Hepatocyte (in vitro differentiated cells): ENCODE measurements at regions not wholly inside any gene's neighbourhood (a gene's known extent, or its start where the extent isn't known, plus 50 kb on each side); places are given as distances from the start of the nearest gene placed in this dataset.

Source experiments
- DNase-seq: peaks from one replicate; pipeline ENCODE4 v3.0.0-alpha.2; 2016; ENCODE audit warnings: low spot score
- H2AFZ ChIP-seq: fragments of 200-600 bp; sonication (generic); 2 replicates; pipeline ENCODE4 v1.6.0; 2016; ENCODE audit warnings: antibody characterized with exemption, mild to moderate bottlenecking
- H3K27ac ChIP-seq: fragments of 200-600 bp; sonication (generic); 2 replicates; pipeline ENCODE4 v1.5.1; 2016; ENCODE audit warnings: mild to moderate bottlenecking
- H3K27me3 ChIP-seq: fragments of 200-600 bp; sonication (generic); 2 replicates; pipeline ENCODE4 v1.6.1; 2016
- H3K36me3 ChIP-seq: fragments of 200-600 bp; sonication (generic); replicated peaks from 2 replicates; pipeline ENCODE4 v1.5.1; 2016; ENCODE audit warnings: low read depth; ENCODE audit not compliant: insufficient read depth
- H3K4me1 ChIP-seq: fragments of 200-600 bp; sonication (generic); 2 replicates; pipeline ENCODE4 v1.5.1; 2016; ENCODE audit warnings: mild to moderate bottlenecking, moderate library complexity; ENCODE audit not compliant: insufficient read depth
- H3K4me2 ChIP-seq: fragments of 200-600 bp; sonication (generic); 2 replicates; pipeline ENCODE4 v1.6.0; 2016
- H3K4me3 ChIP-seq: fragments of 200-600 bp; sonication (generic); 2 replicates; pipeline ENCODE4 v1.5.1; 2016; ENCODE audit warnings: mild to moderate bottlenecking
- H3K79me2 ChIP-seq: fragments of 200-600 bp; sonication (generic); 2 replicates; pipeline ENCODE4 v1.6.0; 2017; ENCODE audit warnings: mild to moderate bottlenecking
- H3K9me2 ChIP-seq: fragments of 200-600 bp; sonication (generic); replicated peaks from 2 replicates; pipeline ENCODE4 v1.6.0; 2017; ENCODE audit warnings: mild to moderate bottlenecking; ENCODE audit not compliant: insufficient read depth
- H3K9me3 ChIP-seq: fragments of 200-600 bp; sonication (generic); 2 replicates; pipeline ENCODE4 v1.5.1; 2016; ENCODE audit warnings: low read depth, mild to moderate bottlenecking
- H4K20me1 ChIP-seq: fragments of 200-600 bp; sonication (generic); 2 replicates; pipeline ENCODE4 v1.6.0; 2016; ENCODE audit warnings: mild to moderate bottlenecking; ENCODE audit not compliant: insufficient read depth, poor library complexity, severe bottlenecking
- EZH2 ChIP-seq: fragments of 200-600 bp; sonication (generic); IDR thresholded peaks from 2 replicates; pipeline ENCODE4 v1.6.1; 2016; ENCODE audit warnings: antibody characterized with exemption, mild to moderate bottlenecking, borderline replicate concordance
- EZH2phosphoT487 ChIP-seq: fragments of 200-600 bp; sonication (generic); IDR thresholded peaks from one replicate; pipeline ENCODE4 v1.6.1; 2018; ENCODE audit warnings: antibody characterized with exemption, mild to moderate bottlenecking, low read depth, moderate library complexity; ENCODE audit not compliant: unreplicated experiment, severe bottlenecking
- WGBS: methylation state at CpG from one replicate; pipeline ENCODE4 v1.1.6; 2016; ENCODE audit warnings: low lambda C conversion rate; ENCODE audit errors: missing lambda C conversion rate; 5-methylcytosine and 5-hydroxymethylcytosine counted together
- TF ChIP-seq, protein P1 (sequence below): fragments of 200-600 bp; sonication (generic); IDR thresholded peaks from 2 replicates; pipeline ENCODE4 v1.5.1; 2016; ENCODE audit warnings: antibody characterized with exemption, mild to moderate bottlenecking; ENCODE audit not compliant: poor library complexity

DNA sequence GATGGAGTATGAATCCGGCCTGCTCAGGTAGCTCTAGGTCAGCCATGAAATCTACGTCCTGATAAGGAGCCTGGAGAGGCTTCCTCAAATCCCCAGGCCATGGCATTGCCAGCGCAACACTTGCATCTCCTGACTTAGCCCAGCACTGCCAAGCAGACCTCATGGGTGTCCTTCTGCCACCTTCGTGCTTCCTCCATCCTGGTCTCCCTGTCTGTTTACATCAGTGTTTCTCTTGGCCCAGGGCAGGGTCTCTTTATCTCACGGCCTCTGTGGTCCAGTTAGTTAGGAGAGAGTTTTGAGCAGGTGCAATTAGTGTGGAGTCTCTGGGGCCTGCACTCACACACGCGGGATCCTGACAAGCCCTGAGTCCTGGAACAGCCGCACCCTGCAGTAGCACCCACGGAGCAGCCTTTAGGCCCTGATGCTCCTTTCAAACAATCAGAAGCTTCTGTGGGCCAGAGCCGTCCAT lies 193.1 kb upstream of the ARL4C start:
- H2AFZ ChIP-seq: no peak overlapping the region
- no peak overlapping the region for H3K4me2 ChIP-seq
- no peaks in the 10 kb centered on the region for H3K79me2 ChIP-seq
- no peaks in the 10 kb centered on the region for H4K20me1 ChIP-seq
- DNase-seq: no peak
- no peak overlapping the region for H3K4me3 ChIP-seq
- no peaks in the 10 kb centered on the region for H3K36me3 ChIP-seq
- no peaks in the 10 kb centered on the region for H3K9me2 ChIP-seq
- H3K27me3 ChIP-seq: no peaks in the 10 kb centered on the region
- no peaks in the 10 kb centered on the region for H3K9me3 ChIP-seq
- WGBS: 83% methylated on average over 10 of the region's 10 CpGs
- H3K27ac ChIP-seq: peak overlapping the region; percentile 45
- peaks cover 25% of the 10 kb centered on the region for H3K4me1 ChIP-seq
- TF ChIP-seq EZH2phosphoT487: no peak
- TF ChIP-seq, protein P1, sequence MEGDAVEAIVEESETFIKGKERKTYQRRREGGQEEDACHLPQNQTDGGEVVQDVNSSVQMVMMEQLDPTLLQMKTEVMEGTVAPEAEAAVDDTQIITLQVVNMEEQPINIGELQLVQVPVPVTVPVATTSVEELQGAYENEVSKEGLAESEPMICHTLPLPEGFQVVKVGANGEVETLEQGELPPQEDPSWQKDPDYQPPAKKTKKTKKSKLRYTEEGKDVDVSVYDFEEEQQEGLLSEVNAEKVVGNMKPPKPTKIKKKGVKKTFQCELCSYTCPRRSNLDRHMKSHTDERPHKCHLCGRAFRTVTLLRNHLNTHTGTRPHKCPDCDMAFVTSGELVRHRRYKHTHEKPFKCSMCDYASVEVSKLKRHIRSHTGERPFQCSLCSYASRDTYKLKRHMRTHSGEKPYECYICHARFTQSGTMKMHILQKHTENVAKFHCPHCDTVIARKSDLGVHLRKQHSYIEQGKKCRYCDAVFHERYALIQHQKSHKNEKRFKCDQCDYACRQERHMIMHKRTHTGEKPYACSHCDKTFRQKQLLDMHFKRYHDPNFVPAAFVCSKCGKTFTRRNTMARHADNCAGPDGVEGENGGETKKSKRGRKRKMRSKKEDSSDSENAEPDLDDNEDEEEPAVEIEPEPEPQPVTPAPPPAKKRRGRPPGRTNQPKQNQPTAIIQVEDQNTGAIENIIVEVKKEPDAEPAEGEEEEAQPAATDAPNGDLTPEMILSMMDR: no peak
- no peak for TF ChIP-seq EZH2

DNA sequence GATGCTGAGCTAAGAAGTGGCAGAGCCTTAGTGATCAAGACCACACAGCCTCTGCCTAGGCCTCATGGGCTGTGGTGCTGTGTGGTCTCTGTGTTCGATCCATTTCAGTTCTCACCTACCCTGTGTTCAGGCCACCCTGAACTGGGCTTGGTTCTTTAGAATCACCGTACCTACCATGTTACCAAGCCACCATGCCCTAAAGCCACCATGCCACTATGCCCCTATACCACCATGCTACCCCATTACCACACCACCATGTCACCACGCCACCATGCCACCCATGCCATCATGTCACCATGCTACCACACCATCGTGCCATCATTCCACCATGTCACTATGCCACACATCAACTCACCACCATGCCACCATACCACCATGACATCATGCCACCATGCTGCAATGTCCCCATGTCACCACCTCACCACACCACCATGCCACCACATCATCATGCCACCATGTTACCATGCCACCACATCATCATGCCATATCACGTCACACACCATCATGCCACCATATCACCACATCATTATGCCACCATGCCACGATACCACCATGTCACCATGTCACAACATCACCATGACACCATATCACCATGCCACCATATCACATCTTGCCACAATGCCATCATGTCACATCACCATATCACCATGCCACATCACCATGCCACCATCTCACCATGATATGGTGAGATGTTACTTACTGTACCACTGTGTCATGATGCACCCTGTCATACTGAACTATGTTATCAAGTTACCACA lies 191.0 kb upstream of the ARL4C start:
- Histone ChIP-seq H3K4me3 (no peak overlapping the region), H3K4me2 (no peak overlapping the region), H3K36me3 (no peaks in the 10 kb centered on the region), H3K27ac (no peak overlapping the region), H3K79me2 (no peaks in the 10 kb centered on the region), H3K27me3 (no peaks in the 10 kb centered on the region), H4K20me1 (no peaks in the 10 kb centered on the region), H2AFZ (no peak overlapping the region), H3K9me2 (no peaks in the 10 kb centered on the region), H3K9me3 (no peaks in the 10 kb centered on the region), H3K4me1 (peaks cover 25% of the 10 kb centered on the region)
- 100% methylated on average over 6 of the region's 6 CpGs for WGBS
- no peak for DNase-seq
- no peak for TF ChIP-seq EZH2phosphoT487
- TF ChIP-seq EZH2: no peak
- TF ChIP-seq, protein P1: no peak

DNA sequence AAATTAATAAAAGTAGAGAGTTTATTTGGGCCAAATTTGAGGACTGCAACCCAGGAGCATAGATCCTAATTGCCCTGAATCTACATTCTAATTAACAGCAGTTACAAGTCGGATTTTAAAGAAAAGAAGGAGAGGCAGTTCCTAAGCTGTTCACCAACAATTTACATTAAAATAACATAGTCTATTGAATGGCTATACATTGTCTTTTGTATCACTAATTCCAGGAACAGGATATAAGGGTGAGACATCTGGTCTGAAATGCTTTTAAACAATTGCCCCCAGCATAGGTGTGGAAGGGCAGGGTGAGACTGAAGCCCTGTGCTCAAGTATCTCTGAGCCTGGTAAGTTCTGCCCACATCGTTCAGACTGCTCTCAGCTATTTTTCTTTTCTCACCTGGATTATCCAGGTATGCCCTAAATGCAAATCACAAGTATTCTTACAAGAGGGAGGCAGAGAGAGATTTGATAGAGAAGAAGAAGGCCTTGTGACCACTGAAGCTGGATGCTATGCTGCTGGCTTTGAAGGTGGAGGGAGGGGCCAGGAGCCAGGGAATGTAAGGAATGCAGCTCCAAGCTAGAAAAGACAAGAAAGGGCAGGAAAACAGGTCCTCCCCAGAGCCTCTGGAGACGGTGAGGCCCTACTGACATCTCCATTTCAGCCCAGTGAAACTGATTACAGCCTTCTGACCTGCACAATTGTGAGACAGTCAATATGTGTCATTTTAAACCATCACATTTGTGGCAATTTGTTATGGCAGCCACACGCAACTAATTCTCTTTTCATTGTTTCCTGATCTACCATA lies 189.4 kb upstream of the ARL4C start:
- H3K4me2 ChIP-seq: no peak overlapping the region

More for the DNA sequence above, 189.4 kb upstream of the ARL4C start:
- Histone ChIP-seq H4K20me1 (no peaks in the 10 kb centered on the region), H3K4me3 (no peak overlapping the region), H3K4me1 (peaks cover 17% of the 10 kb centered on the region), H3K36me3 (no peaks in the 10 kb centered on the region), H3K27ac (peak overlapping the region; percentile 54), H3K79me2 (no peaks in the 10 kb centered on the region), H3K9me3 (no peaks in the 10 kb centered on the region), H3K27me3 (no peaks in the 10 kb centered on the region), H3K9me2 (no peaks in the 10 kb centered on the region), H2AFZ (no peak overlapping the region)
- peak; percentile 58 for DNase-seq
- 45% methylated on average over 4 of the region's 4 CpGs for WGBS
- TF ChIP-seq, protein P1: no peak
